Heart right ventricle (tissue), 16 donors: ENCODE measurements at regions not wholly inside any gene's neighbourhood (a gene's known extent, or its start where the extent isn't known, plus 50 kb on each side); places are given as distances from the start of the nearest gene placed in this dataset.

Experiments
- ATAC-seq, 8 donors: fragments of 200-7000 bp; cut with Tn5 transposase; one replicate each; pipeline ENCODE4 v1.9.1; 2020; ENCODE audit warnings: mild to moderate bottlenecking in 8 of 8, moderate library complexity in 8 of 8, moderate number of reproducible peaks in 1 of 8
- DNase-seq, 2 donors: peaks; one replicate each; pipeline ENCODE4 v3.0.0-alpha.2; 2020
- H3K27ac ChIP-seq, 10 donors: fragments of 200-600 bp; sonication (generic) in 2 of 10; one replicate each; pipeline versions ENCODE4 v1.5.0 to v1.8.0; 2020 to 2022; ENCODE audit warnings: mild to moderate bottlenecking in 3 of 10
- H3K27me3 ChIP-seq, 7 donors: fragments of 200-600 bp; one replicate each; pipeline ENCODE4 v1.8.0; 2021 to 2022; ENCODE audit warnings: mild to moderate bottlenecking in 2 of 7
- H3K36me3 ChIP-seq, 9 donors: fragments of 200-600 bp; sonication (generic) in 1 of 9; one replicate each; pipeline versions ENCODE4 v1.5.0 to v1.8.0; 2020 to 2022; ENCODE audit warnings: mild to moderate bottlenecking in 2 of 9
- H3K4me1 ChIP-seq, 9 donors: fragments of 200-600 bp; sonication (generic) in 1 of 9; one replicate each; pipeline versions ENCODE4 v1.5.0 to v1.8.0; 2020 to 2022; ENCODE audit warnings: mild to moderate bottlenecking in 4 of 9
- H3K4me3 ChIP-seq, 10 donors: fragments of 200-600 bp; sonication (generic) in 2 of 10; one replicate each; pipeline versions ENCODE4 v1.5.0 to v1.8.0; 2020 to 2022; ENCODE audit warnings: mild to moderate bottlenecking in 7 of 10, moderate library complexity in 2 of 10
- H3K9me3 ChIP-seq, 11 donors: fragments of 200-600 bp in 10 of 11; sonication (generic) in 2 of 11; one replicate each; pipeline versions ENCODE4 v1.5.0 to v1.8.0; 2013 to 2022; ENCODE audit warnings: mild to moderate bottlenecking in 2 of 11, control low read depth in 1 of 11, moderate library complexity in 1 of 11
- WGBS, 2 donors: extraction: QIAGEN DNeasy Blood & Tissue Kit; methylation state at CpG; one replicate each; pipeline ENCODE4 v1.1.7; 2013; ENCODE audit warnings: inconsistent platforms in 1 of 2; 5-methylcytosine and 5-hydroxymethylcytosine counted together
- intact Hi-C, 10 donors: fragments of 100-400 bp; cut with DNase I; formaldehyde crosslinking; loops; one replicate each; pipeline versions ENCODE4 v1.11.1 to v1.14.2; 2022
- TF ChIP-seq, protein P1 (sequence below), 9 donors: fragments of 200-600 bp; sonication (generic) in 2 of 9; IDR thresholded peaks; one replicate each; pipeline versions ENCODE4 v1.5.0 to v1.8.0; 2021 to 2022; ENCODE audit warnings: antibody characterized with exemption in 9 of 9, mild to moderate bottlenecking in 5 of 9, moderate library complexity in 1 of 9
- donor health status: Arrhythmogenic right ventricular cardiomyopathy.
- donor health status: ischemic (EF 13 %, LVEDD 7.1; RV severe dilation, severe dysfunction).
- donor health status: healthy with polysubstance abuse.
- donor health status: DM: no; HTN: yes; CAD: no.
- donor health status: DM: no; HTN: no; CAD: no.
- donor health status: ischemic (EF 25% LVEDD 6.9; RV normal size, moderate dysfunction).
- donor health status: ischemic (EF 25% LVEDD 5.7; RV mildly dilated, moderate dysfunction).
- donor health status: healthy.
- donor health status: DM: yes; HTN: yes; CAD: no.
- donor health status: Ischemic cardiomyopathy.
- donor health status: ischemic (EF 35%, LVEDD 5.7; RV mildly dilated, moderate dysfunction).
- donor health status: nonischemic (EF 11% LVEDD 7.7; RV severe dilation, severe dysfunction).
- donor health status: DM: yes; HTN: yes; CAD: no.
- donor health status: PGD.
- donor health status: ischemic (EF 29% LVEDD 5.4; RV normal size, mild dysfunction).
- donor health status: nonischemic (EF 23%, LVEDD 6.1; RV moderate dilation, normal function).

DNA sequence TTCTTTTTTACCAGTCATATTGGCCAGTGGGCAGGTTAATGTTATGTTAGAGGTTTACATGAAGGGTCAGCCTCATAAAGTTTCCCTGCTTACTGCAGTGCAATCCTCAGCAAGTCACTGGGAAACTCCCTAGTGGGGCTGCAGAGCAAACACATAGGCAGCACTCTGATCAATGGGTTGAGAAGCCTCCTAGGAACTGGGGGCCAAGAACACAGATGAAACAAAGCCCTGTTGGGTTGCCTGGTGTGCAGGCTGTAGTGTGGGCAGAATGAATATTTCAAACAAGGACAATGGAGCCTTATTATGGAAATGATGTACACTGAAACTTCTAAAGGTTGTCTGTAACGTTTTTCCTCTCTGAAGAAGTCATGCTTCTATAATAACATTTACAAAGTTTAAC, 431.6 kb upstream of the PTBP2 start:
- Histone ChIP-seq H3K27ac (no peak overlapping the region), H3K36me3 (no peaks in the 10 kb centered on the region), H3K9me3 (peaks cover 0 to 39% (median 11%) of the 10 kb centered on the region in 11 donors), H3K4me3 (no peak overlapping the region), H3K4me1 (no peaks in the 10 kb centered on the region), H3K27me3 (no peaks in the 10 kb centered on the region)
- intact Hi-C loops = no loop called here
- 56 to 62% methylated on average over 1 of the region's 1 CpG for WGBS, 2 donors
- DNase-seq (no peak), ATAC-seq (no peak)
- TF ChIP-seq, protein P1, sequence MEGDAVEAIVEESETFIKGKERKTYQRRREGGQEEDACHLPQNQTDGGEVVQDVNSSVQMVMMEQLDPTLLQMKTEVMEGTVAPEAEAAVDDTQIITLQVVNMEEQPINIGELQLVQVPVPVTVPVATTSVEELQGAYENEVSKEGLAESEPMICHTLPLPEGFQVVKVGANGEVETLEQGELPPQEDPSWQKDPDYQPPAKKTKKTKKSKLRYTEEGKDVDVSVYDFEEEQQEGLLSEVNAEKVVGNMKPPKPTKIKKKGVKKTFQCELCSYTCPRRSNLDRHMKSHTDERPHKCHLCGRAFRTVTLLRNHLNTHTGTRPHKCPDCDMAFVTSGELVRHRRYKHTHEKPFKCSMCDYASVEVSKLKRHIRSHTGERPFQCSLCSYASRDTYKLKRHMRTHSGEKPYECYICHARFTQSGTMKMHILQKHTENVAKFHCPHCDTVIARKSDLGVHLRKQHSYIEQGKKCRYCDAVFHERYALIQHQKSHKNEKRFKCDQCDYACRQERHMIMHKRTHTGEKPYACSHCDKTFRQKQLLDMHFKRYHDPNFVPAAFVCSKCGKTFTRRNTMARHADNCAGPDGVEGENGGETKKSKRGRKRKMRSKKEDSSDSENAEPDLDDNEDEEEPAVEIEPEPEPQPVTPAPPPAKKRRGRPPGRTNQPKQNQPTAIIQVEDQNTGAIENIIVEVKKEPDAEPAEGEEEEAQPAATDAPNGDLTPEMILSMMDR (IDR thresholded peaks at IDR 0.05) = no peak

DNA sequence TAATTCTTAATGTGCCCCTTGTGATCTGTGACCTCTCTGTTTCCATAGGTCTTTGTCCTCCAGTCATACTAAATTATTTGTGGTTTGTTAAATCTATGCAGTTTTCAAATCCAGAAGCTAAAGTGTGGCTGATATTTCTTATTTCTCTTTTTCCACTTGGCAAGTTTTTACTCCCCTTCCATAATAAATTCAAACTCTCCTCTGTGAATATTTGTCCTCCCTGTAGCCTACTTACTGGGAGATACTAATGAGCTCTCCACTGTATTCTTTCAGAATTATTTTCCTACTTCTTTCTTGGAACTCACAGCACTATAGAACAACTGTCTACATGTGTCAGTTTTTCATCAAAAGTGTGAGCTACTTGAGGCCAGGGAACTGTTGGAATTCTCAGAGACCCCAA, 430.8 kb upstream of the PTBP2 start:
- ATAC-seq (no peak), DNase-seq (no peak)
- intact Hi-C loops = no loop called here
- H3K9me3 ChIP-seq = peaks cover 0 to 32% (median 11%) of the 10 kb centered on the region in 11 donors
- TF ChIP-seq, protein P1 (IDR thresholded peaks at IDR 0.05) = no peak
- H3K4me1 ChIP-seq = no peaks in the 10 kb centered on the region
- no peak overlapping the region for H3K27ac ChIP-seq
- no peaks in the 10 kb centered on the region for H3K36me3 ChIP-seq
- H3K4me3 ChIP-seq = no peak overlapping the region
- no peaks in the 10 kb centered on the region for H3K27me3 ChIP-seq

DNA sequence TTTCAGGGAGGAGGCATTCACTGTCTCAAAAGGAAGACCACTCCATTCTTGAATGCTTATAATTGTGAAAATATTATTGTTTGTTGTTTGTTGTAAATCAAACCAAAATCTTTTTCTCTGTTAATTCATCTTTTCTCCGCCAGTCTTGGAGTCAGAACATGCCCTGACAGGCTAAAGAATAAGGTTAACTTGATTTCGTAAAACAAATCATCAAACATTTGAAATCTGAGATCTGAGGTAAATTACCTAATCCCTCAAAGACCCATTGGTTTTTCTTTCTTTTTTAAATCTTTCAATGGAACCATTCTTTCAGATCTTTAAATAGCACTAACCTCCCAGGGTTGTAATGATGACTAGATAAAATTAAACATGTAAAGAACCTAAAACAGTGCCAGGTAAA, 430.1 kb upstream of the PTBP2 start:
- ATAC-seq (no peak), DNase-seq (no peak)
- TF ChIP-seq, protein P1 (IDR thresholded peaks at IDR 0.05) = no peak
- Histone ChIP-seq H3K36me3 (no peaks in the 10 kb centered on the region), H3K27ac (no peak overlapping the region), H3K9me3 (peaks cover 0 to 26% (median 11%) of the 10 kb centered on the region in 11 donors), H3K4me1 (no peaks in the 10 kb centered on the region), H3K4me3 (no peak overlapping the region), H3K27me3 (no peaks in the 10 kb centered on the region)
- WGBS, 2 donors = 78 to 80% methylated on average over 2 of the region's 2 CpGs
- intact Hi-C loops = no loop called here

DNA sequence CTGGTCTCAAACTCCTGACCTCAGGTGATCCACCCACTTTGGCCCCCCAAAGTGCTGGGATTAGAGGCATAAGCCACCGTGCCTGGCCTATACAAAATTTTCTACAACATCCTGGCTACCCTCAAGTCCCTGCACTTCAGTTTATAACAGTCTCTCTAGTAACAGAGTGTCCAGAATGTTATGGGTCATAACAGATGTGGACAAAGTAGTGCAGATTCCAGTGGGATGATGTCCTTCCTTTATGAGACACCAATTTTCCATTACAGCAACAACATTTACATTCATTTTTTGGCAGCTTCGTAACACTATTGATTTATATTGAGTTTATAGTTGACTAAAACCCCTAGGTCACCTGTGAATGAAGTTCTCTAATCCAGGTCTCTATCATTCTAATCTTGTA, 429.4 kb upstream of the PTBP2 start:
- Histone ChIP-seq H3K27ac (no peak overlapping the region), H3K36me3 (no peaks in the 10 kb centered on the region), H3K4me3 (no peak overlapping the region), H3K9me3 (peaks cover 0 to 19% (median 6%) of the 10 kb centered on the region in 11 donors), H3K27me3 (no peaks in the 10 kb centered on the region), H3K4me1 (no peaks in the 10 kb centered on the region)
- TF ChIP-seq, protein P1 (IDR thresholded peaks at IDR 0.05) = no peak
- WGBS, 2 donors = 79 to 88% methylated on average over 2 of the region's 2 CpGs
- no peak for ATAC-seq
- intact Hi-C loops = no loop called here
- DNase-seq = no peak

DNA sequence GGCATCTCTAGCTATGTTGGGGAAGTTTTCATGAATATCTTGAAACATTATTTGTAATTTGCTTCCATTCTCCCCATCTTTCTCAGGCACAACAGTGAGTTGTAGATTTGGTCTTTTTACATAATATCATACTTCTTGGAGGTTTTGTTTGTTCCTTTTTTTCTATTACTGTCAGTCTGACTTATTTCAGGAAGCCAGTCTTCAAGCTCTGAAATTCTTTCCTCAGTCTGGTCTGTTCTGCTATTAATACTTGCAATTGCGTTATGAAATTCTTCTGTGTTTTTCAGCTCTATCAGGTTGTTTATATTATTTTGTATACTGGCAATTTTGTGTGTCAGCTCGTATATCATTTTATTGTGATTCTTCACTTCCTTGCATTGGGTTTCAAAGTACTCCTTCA, 424.6 kb upstream of the PTBP2 start:
- intact Hi-C loops = no loop called here
- H3K4me1 ChIP-seq = no peaks in the 10 kb centered on the region
- DNase-seq (no peak), ATAC-seq (no peak)
- H3K27ac ChIP-seq = no peak overlapping the region
- H3K36me3 ChIP-seq = no peaks in the 10 kb centered on the region
- H3K27me3 ChIP-seq = no peaks in the 10 kb centered on the region
- TF ChIP-seq, protein P1 (IDR thresholded peaks at IDR 0.05) = no peak
- 81 to 89% methylated on average over 2 of the region's 2 CpGs for WGBS, 2 donors
- no peak overlapping the region for H3K4me3 ChIP-seq
- no peaks in the 10 kb centered on the region for H3K9me3 ChIP-seq
